ENCODE measurements at regions not wholly inside any gene's neighbourhood (a gene's known extent, or its start where the extent isn't known, plus 50 kb on each side); places are given as distances from the start of the nearest gene placed in this dataset.

- TF ChIP-seq RAD21 (IDR thresholded peaks at IDR 0.05; ENCODE audit: low read length) (no peak), CTCF (conservative IDR thresholded peaks at IDR 0.05; ENCODE audit: low read depth, low read length) (no peak)
Observed at GRCh38 chr2:65913813-65914212, 481.4 kb upstream of the SPRED2 start.

Measured in IMR-90 (cell line).